G401.6 (cell line): ENCODE measurements at regions not wholly inside any gene's neighbourhood (a gene's known extent, or its start where the extent isn't known, plus 50 kb on each side); places are given as distances from the start of the nearest gene placed in this dataset.
"Not testable (repeated sequence)": the region's sequence is repeated elsewhere in the genome, so short reads cannot be mapped to it uniquely, and the experiment has no call there.

ENCODE experiments used
- FAIRE-seq: peaks from 2 replicates; lab custom pipeline; 2012; peaks lifted over from hg19 to GRCh38; lab: Jason Lieb, UNC

- no peak for FAIRE-seq
Measured at GRCh38 chr12:91289906-91290305, 107.3 kb upstream of the DCN start.

DNA sequence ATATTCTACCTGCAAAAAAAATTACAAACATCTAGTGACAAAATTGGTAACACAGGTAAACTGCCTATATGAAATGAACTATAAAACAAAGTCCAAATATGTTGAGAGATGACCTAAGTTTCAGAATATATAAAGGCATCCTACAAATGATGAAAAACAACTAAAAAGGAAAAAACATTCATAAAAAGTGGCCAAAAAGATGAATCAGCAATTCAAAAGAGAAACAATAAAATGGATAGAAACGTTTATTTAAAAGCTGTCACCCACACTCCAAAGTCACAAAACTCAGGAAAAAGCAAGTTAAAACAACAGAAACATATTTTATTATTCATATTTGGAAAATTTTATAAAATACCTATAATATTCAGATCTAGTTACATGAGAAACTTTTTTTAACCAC, 106.5 kb upstream of the DCN start:
- FAIRE-seq = no peak

DNA sequence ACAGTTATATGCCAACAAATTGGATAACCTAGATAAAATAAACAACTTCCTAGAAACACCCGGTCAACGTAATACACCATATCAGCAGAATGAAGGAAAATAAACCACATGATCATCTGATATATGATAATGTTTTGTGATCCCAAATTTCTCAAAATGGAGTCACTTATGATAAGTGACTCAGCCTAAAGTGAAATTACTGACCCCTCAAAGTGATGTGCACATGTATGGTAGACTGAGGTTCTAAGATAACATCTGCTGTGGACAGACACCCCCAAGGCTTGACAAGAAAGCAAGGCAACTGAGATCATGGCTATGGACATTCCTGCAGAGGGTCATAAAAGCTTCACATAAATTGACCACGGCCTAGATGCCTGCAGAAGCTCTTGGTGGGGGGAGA, 105.1 kb upstream of the DCN start:
- no peak for FAIRE-seq

- FAIRE-seq = no peak
Measured at GRCh38 chr12:91278126-91278525, 95.5 kb upstream of the DCN start.

GRCh38 chr12:91276509-91276908, 93.9 kb upstream of the DCN start:
- FAIRE-seq = no peak

DNA sequence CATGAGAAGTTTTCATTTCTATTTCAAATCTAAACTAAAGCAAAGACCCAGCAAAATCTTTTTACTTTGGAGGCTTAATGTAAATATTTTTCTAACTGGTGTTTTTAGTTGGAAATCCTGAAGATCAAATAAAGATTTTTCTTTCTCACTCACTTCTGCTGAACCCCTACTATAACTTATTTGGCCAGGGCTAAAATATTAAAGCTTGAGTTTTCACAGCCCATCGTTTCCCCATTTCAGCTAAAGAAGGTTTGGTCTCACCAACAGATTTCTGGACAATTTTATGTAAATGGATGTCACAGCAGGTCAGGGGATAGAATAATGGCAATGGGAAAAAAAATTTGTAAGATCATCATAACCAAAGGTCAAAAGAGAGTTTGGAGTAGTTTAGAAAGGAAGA, 92.7 kb upstream of the DCN start:
- FAIRE-seq = no peak

DNA sequence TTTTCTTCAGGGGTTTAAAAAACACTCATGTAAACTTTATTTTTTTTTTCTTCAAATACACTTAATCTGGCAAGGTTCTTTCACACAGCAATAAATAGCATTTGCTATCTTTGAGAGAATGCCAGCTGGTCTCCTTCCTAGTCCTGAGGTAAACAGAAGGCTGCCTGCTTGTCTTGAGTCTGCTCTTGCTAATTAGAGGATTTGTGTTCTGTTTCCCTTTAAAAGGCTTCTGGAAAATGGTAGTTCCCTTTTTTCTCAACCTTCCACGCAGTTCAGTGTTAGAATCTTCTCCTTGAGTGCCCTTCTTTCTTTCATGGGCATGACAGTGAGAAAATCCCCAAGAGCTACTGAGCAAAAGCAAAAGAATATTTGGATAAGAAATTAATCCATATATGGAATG, 92.3 kb upstream of the DCN start:
- FAIRE-seq = no peak

DNA sequence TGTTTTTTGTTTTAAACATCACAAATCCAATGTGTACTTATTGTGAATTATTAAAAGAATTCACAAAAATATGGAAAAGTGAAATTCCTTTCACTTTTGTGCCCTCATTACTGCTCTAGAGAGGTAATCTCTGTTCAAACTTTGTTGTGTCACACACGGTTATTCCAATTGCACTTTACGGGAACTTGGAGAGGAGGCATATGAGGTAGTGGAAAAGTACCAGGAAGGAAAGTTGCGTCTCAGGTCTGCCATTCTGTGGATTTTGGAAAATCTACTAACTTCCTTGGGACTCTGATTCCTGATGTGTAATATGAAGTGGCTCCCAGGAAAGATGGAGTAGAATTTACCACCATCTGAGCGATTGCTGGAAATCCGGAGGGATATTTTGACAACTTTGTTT, 90.9 kb upstream of the DCN start:
- FAIRE-seq = no peak

- FAIRE-seq = no peak
Measured at GRCh38 chr12:91272461-91273063, 89.9 kb upstream of the DCN start.

- no peak for FAIRE-seq
Measured at GRCh38 chr12:91271185-91271584, 88.6 kb upstream of the DCN start.

DNA sequence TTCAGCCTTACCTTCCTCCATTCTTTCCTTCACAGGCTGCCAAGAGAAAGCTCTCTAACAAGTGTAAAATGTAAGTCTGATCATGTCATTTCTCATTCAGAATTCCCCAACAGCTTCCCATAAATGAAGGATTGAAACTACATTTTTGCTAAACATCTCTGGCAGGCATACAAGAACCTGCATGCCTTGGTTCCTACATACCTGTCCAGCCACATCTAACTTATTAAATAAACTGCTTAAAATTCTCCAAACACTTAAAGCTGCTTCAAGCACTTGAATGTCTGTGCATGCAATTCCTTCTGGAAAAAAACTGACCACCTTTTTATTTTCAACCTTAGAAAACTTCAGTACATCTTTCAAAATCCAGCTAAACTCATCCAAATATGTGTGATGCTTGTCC, 84.4 kb upstream of the DCN start:
- no peak for FAIRE-seq

DNA sequence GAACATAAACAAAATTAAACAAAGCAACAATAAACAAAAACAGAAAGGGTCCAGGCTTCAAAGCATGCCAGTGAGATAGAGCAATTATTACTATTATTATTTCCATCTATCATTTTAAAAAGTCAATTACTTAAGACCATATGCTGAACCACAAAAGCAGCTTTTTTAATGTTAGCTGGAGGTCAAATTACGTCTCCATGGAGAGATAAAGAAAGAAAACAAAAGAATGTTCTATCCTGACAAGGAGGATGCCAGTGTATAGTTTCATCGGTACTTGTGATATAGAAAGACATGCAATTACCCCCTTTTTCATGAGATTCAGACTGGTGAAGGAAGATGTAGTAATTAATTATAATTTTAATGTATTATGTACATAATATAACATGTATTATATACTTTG, 81.6 kb upstream of the DCN start:
- no peak for FAIRE-seq

- no peak for FAIRE-seq
Measured at GRCh38 chr12:91261820-91262676, 79.4 kb upstream of the DCN start.

- FAIRE-seq = no peak
Measured at GRCh38 chr12:91256411-91256810, 73.8 kb upstream of the DCN start.

DNA sequence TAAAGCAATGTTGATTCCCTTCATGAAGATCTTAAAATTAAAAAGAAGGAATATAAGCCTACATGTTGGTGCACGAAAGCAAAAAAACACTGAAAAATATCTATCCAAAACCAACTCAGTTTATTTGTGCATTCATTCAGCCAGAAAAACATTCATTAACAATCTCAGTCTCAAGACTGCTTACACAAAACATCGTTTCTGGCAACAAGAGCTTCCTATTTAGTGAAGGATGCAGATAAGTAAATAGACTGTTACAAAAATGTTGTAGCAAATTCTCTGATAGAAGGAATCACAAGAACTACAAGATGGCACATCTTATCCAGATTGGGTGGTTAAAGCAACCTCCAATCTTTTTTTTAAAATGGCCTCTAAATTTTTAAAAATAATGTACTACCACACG, 69.7 kb upstream of the DCN start:
- FAIRE-seq = no peak

- no peak for FAIRE-seq
Measured at GRCh38 chr12:91250273-91250665, 67.7 kb upstream of the DCN start.

- FAIRE-seq = no peak
Measured at GRCh38 chr12:91249518-91250272, 67.1 kb upstream of the DCN start.

DNA sequence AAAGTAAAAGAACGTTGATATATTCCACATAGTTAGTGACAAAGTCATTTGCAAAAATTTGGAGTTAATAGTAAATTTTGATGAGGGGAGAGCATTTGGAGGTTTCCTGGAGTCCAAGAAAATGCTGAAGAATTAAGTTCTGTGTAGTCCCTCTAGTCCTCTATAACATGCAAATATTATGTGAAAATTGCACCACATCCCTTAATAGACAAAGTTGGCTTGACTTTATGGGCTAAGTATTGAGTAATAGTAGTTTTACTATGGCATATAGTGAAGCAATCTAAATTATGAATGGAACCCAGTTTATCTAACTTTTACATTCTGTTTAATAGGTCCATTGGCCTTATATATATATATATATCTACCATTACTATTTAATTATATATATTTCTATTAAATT, 66.4 kb upstream of the DCN start:
- FAIRE-seq = no peak

- FAIRE-seq = not testable (repeated sequence)
Measured at GRCh38 chr12:91243177-91243576, 60.6 kb upstream of the DCN start.

DNA sequence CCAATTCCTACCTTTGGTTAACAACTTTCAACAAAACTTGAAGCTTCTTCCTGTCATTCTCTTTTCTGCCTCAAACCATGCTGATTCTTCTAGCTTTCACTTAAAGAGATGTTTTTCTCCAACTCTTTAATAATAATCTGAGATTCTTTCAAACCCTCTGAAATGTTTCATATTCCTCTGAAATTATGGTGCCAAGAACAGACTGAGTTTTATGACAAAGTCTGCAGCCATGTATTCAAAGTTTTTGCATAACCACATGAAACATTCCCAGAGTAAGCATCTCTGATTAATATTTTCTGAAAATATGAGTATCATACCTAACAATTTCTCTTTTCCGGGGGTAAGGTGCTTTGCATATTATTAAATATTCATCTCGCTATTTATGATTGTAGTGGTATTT, 59.1 kb upstream of the DCN start:
- no peak for FAIRE-seq

- no peak for FAIRE-seq
Measured at GRCh38 chr12:91240386-91241095, 57.9 kb upstream of the DCN start.

GRCh38 chr12:91239481-91239880, 56.9 kb upstream of the DCN start:
- FAIRE-seq = no peak
